ES-I3 (cell line): ENCODE measurements at regions not wholly inside any gene's neighbourhood (a gene's known extent, or its start where the extent isn't known, plus 50 kb on each side); places are given as distances from the start of the nearest gene placed in this dataset.
"Not testable (repeated sequence)": the region's sequence is repeated elsewhere in the genome, so short reads cannot be mapped to it uniquely, and the experiment has no call there.

Experiments
- H3K36me3 ChIP-seq: 2 replicates; pipeline ENCODE4 v1.6.1; 2013; ENCODE audit warnings: mild to moderate bottlenecking, low read length, control low read depth, moderate library complexity; ENCODE audit not compliant: insufficient read depth
- H3K4me1 ChIP-seq: 2 replicates; pipeline ENCODE4 v1.6.1; 2013; ENCODE audit warnings: mild to moderate bottlenecking, control low read depth, low read length; ENCODE audit not compliant: insufficient read depth
- H3K9ac ChIP-seq: 2 replicates; pipeline ENCODE4 v1.6.1; 2013; ENCODE audit warnings: low read depth, mild to moderate bottlenecking, low read length, moderate library complexity
- H3K9me3 ChIP-seq: 2 replicates; pipeline ENCODE4 v1.6.1; 2013; ENCODE audit warnings: mild to moderate bottlenecking, low read length, moderate library complexity; ENCODE audit not compliant: control insufficient read depth, insufficient read depth

DNA sequence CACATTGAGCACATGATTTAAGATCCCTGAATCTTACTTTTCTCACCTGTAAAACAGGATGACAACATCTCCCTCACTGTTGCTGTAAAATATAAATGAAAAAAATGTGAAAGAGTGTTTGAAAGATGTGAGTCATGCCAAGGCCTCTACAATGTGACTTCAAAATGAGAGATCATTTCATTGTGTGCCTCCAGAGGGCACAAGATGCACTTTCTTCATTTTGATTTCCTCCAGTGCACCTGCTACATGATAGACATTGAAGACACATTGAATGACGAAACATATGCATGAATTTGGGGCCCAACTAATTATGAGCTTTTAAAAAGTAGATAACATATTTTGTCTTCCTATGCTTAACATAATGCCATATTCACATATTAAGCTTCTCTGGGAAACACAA lies 170.3 kb downstream of the MOBP start:
- Histone ChIP-seq H3K4me1 (peaks cover 9% of the 10 kb centered on the region), H3K36me3 (no peaks in the 10 kb centered on the region), H3K9ac (no peak overlapping the region), H3K9me3 (no peaks in the 10 kb centered on the region)

DNA sequence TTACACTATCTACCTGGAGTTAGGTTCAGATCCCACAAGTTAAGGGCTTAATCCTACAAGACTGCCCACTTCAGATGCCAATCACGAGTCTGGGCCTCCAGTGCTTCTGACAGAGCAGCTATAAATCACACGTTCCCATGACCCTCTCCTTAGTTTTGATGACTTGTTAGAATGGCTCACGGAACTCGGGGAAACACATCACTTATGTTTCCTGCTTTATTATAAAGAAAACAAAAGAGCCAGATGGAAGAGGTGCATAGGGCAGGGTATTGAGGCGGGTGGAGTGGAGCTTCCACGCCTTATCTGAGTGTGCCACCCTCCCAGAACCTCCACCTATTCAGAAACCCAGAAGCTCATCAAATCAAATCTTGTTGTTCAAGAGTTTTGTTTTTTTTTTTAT lies 170.8 kb downstream of the MOBP start:
- Histone ChIP-seq H3K36me3 (no peaks in the 10 kb centered on the region), H3K9ac (no peak overlapping the region), H3K9me3 (no peaks in the 10 kb centered on the region), H3K4me1 (peaks cover 9% of the 10 kb centered on the region)

DNA sequence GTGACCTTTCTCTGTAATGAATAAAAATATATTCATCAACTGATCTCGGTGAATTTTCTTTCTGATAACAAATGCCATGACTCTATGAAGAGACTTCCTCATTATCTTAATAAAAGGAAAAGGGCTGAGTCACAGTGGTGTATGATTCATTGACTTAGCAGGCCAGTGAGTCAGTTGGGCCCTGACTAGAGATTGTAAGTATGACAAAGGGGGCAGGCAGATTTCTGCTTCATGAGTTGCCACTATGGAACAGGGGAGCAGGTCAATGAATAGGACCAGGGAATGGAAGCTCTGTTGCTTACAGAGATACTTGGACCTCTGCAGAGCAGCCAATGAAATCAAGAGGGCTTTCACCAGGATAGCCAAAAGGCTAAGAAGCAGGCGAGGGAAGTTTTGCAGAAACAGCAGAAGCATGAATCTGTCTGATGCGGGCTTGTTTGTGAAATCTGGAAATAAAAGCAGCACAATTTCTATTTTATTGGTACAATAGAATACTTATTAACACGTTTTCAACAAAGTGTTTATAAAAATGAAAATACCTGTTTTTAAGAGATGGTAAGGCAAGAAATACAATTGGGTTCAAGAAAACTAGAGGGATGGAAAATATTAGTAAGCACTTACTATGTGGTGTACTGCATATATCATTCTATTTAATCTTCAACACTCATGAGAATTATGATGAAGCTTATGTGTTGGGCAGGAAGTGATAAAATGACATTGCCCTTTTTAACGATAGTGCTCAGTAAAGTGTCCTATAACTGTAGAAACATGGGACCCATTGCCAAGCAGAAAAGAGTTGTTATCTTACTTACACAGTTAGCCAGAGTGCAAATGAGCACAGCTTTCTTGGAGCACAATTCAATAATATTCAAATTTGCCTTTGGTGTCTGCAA lies 169.8 kb upstream of the MYRIP start:
- Histone ChIP-seq H3K9me3 (no peaks in the 10 kb centered on the region), H3K36me3 (no peaks in the 10 kb centered on the region), H3K4me1 (peaks cover 9% of the 10 kb centered on the region), H3K9ac (peak overlapping the region; percentile 7; the same call in 1 of the 2 replicates)

DNA sequence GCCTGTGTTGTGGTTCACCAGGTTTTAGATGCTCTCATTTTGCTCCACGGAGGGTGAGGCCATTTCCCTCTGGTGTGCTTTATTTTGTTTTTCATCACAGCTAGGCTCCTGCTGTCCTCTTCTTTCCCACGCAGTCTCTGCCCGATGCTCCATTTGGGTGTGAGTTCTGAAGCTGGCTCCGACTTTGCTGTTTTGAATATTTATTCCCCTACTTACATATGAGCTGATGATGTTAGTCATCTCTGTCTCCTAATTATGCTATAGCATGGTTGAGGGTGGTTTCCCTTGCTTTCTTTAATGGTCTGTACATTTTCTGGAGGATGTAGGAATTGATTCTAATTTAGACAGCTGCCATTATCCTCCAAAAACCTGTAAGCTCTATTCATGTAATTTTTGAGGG lies 168.1 kb upstream of the MYRIP start:
- no peaks in the 10 kb centered on the region for H3K36me3 ChIP-seq
- H3K4me1 ChIP-seq: peaks cover 9% of the 10 kb centered on the region
- no peaks in the 10 kb centered on the region for H3K9me3 ChIP-seq
- H3K9ac ChIP-seq: no peak overlapping the region

DNA sequence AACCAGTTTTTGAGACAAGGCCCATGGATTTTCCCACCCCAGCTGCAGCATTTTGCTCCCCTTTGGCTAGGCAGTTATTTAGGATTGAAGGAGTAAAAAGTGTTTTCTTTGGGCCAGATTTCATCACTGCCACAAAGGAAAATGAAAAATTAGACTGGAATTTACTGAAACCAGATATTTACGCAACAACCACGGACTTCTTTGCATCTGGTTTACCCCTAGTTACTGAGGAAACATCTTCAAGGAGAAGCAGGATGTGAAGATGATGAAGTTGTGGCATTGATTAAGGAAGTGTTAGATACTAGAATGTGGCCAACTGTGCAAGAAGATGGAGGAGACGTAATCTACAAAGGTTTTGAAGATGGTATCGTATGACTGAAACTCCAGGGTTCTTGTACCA lies 165.2 kb upstream of the MYRIP start:
- peaks cover 9% of the 10 kb centered on the region for H3K4me1 ChIP-seq
- peaks cover 12% of the 10 kb centered on the region for H3K9me3 ChIP-seq
- H3K9ac ChIP-seq: no peak overlapping the region
- no peaks in the 10 kb centered on the region for H3K36me3 ChIP-seq

DNA sequence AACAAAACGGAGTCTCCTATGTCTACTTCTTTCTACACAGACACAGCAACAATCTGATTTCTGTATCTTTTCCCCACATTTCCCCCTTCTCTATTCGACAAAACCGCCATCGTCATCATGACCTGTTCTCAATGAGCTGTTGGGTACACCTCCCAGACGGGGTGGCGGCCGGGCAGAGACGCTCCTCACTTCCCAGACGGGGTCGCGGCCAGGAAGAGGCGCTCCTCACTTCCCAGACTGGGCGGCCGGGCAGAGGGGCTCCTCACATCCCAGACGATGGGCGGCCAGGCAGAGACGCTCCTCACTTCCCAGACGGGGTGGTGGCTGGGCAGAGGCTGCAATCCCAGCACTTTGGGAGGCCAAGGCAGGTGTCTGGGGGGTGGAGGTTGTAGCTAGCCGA lies 158.2 kb upstream of the MYRIP start:
- H3K9ac ChIP-seq, H3K4me1 ChIP-seq, H3K36me3 ChIP-seq: not testable (repeated sequence)
- H3K9me3 ChIP-seq: peaks cover 19% of the 10 kb centered on the region

DNA sequence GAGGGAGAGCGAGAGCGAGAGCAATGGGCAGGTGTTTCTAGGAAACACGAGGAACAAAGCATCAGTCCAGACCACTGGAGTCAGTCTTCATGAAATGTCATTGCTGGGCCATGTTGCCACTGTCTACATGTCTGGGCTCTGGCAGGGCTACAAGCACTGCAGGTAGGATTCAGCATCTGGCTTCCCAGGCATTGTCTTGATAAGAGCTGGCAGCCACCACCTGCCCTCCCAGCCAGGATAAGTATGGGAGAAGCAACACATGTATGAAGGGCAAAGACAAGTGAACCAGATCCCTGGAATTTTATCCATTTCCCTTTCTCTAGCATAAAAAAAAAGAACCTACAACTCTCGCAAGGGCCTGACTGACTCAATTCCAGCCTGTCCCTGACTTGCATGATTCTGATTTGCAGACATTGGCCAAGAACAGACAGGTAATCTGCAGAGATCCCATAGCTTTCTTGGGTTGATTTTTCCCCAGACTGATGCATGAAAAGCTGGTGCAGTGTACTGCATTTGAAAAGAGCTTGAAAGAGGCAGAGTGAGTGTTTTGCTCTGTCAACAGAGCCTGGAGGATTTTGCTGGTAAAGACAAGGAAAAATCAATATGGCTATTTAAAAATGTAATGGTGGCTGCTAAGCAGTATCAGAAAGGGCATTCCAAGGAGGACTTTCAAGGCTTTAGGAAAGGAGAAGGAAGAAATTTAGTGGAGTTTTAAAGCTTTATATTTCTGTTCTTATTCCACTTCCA lies 157.2 kb upstream of the MYRIP start:
- H3K9me3 ChIP-seq: peaks cover 19% of the 10 kb centered on the region
- H3K36me3 ChIP-seq: no peaks in the 10 kb centered on the region; the same call in 1 of the 2 replicates
- H3K9ac ChIP-seq: no peak overlapping the region
- H3K4me1 ChIP-seq: no peaks in the 10 kb centered on the region

DNA sequence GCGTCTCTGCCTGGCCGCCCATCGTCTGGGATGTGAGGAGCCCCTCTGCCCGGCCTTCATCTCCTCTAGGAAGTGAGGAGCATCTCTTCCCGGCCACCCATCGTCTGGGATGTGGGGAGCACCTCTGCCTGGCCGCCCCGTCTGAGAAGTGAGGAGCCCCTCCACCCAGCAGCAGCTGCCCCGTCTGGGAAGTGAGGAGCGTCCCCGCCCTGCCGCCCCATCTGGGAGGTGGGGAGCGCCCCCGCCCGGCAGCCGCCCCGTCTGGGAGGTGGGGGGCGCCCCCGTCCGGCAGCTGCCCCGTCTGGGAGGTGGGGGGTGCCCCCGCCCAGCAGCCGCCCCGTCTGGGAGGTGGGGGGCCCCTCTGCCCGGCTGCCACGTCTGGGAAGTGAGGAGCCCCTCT lies 153.7 kb upstream of the MYRIP start:
- H3K36me3 ChIP-seq, H3K4me1 ChIP-seq: not testable (repeated sequence)

DNA sequence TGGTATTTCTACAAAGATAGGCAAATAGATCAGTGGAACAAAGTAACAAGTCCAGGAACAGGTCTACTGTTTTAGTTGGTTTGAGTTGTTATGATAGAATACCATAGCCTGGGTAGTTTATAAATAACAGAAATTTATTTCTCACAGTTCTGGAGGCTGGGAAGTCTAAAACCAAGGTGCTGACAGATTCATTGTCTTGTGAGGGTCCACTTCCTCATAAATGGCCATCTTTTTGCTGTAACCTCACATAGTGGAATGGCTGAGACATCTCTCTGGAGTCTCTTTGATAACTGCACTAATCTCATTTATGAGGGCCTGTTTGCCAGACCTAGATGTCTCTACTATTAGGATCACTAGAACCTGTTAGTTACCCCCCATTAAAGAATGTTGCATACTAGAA lies 152.3 kb upstream of the MYRIP start:
- H3K9me3 ChIP-seq: peaks cover 3% of the 10 kb centered on the region
- no peaks in the 10 kb centered on the region; the same call in 1 of the 2 replicates for H3K36me3 ChIP-seq
- no peaks in the 10 kb centered on the region for H3K4me1 ChIP-seq
- no peak overlapping the region for H3K9ac ChIP-seq

More for the DNA sequence above, 153.7 kb upstream of the MYRIP start:
- not testable (repeated sequence) for H3K9ac ChIP-seq, H3K9me3 ChIP-seq

DNA sequence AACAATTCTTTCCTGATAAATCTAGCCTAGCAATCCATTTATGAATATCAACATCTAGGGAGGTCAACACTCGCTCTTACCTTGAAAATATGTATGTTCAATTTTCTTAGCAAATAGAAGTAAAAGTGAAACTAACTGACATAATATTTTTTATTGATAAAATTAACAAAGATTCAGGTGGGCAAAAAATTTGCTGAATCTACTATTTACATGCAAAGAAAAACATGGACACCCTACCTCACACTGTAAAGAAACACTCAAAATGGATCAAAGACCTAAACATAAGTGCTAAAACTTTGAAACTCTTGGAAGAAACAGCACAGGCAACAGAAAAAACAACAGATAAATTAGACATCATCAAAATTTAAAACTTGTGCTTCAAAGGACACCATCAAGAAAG lies 151.6 kb upstream of the MYRIP start:
- no peaks in the 10 kb centered on the region for H3K4me1 ChIP-seq
- H3K9me3 ChIP-seq: peaks cover 3% of the 10 kb centered on the region
- H3K9ac ChIP-seq: no peak overlapping the region
- H3K36me3 ChIP-seq: no peaks in the 10 kb centered on the region

DNA sequence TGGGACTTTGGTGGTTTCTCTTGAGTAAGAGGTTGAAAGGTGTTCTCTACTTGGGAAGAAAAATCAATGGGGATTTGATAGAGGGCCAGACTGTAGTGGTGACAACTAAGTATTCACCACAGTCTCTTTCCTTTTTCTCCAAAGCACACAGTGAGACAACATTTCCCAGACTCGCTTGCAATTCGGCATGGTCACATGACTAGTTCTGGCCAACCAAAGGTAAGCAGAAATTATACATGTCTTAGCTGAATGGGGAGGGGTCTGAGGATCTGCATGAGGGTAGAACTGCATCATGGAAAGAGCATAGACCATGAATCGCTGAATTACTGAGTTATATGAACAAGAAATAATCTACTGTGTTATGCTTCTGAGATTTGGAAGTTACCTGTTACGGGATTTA lies 144.5 kb upstream of the MYRIP start:
- no peaks in the 10 kb centered on the region for H3K36me3 ChIP-seq
- H3K9ac ChIP-seq: no peak overlapping the region
- no peaks in the 10 kb centered on the region for H3K4me1 ChIP-seq
- no peaks in the 10 kb centered on the region; the same call in 1 of the 2 replicates for H3K9me3 ChIP-seq

DNA sequence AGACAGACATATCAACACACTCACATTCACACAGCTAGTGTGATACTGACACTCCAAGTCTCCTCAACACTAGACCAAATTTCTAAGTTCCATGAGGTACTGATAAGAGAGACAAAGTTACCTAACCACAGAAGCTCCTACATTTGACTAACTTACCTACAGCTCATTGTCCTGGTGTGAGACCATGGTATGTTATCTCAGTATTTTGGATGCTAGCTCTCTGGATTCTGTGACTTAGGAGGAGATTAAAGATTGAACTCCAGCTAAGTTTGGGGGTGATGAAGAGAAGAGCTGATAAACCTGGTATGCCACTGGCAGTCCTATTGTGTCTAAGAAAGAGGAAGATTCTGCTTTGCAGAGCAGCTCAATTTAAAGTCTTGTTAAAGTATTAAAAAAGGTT lies 144.0 kb upstream of the MYRIP start:
- no peaks in the 10 kb centered on the region for H3K4me1 ChIP-seq
- H3K9me3 ChIP-seq: no peaks in the 10 kb centered on the region; the same call in 1 of the 2 replicates
- no peak overlapping the region for H3K9ac ChIP-seq
- H3K36me3 ChIP-seq: no peaks in the 10 kb centered on the region

DNA sequence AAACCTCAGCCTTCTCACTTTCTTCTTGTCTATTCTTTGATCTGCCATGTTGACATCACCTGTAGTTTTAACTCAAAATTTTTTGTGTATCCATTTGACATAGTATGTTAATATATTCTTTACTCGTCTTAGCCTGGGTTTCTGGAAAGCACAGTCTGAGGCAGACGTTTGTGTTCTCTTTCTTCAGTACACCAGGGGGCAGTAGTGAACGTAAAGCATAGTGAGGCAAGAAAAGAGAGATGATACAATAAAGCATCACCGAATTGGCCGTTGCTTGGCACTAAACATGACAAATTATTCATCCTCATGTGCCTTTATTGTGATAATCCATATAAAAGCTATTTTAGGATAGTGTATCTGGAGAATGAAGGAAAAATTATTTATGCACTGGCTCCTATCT lies 141.0 kb upstream of the MYRIP start:
- Histone ChIP-seq H3K9me3 (no peaks in the 10 kb centered on the region), H3K36me3 (no peaks in the 10 kb centered on the region), H3K9ac (no peak overlapping the region), H3K4me1 (no peaks in the 10 kb centered on the region)

DNA sequence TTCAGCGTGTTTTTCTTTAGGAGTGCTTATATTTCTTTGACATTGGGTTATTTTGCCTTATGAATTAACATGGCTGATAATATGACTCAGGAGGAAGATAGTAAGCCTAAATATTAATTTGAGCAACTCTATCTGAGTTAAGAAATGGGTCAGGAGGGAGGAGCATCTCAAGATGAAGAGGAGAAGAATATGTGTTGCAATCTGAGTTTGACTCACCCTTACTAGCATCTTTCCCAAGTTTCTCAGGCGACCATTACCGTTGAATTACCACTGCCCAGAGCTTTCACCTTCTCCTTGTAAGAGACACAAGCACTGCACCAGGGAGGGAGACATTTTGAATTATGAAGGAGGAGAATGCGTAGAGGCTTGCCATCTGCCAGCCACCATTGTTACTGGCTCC lies 138.3 kb upstream of the MYRIP start:
- H3K9ac ChIP-seq: no peak overlapping the region
- no peaks in the 10 kb centered on the region for H3K4me1 ChIP-seq
- no peaks in the 10 kb centered on the region for H3K9me3 ChIP-seq
- no peaks in the 10 kb centered on the region for H3K36me3 ChIP-seq

DNA sequence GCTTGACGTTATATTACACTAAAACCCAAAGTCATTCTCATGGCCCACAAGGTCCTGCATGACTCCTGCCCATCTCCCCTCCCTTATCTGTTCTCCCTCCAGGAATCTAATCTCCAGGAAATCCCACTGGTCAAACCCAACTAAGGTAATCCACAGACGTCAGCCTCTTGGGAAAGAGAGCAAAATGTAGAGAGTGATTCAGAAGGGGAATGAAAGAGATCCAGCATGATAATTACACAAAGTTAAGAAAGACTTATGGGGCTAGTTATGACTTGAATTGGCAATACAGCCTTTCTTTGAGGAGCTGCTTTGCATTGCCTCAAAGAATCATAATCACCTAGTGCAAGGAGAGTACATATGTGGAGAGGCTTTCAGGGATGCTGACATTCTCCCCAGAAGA lies 137.8 kb upstream of the MYRIP start:
- Histone ChIP-seq H3K4me1 (no peaks in the 10 kb centered on the region), H3K9me3 (no peaks in the 10 kb centered on the region)

More for the DNA sequence above, 137.8 kb upstream of the MYRIP start:
- H3K9ac ChIP-seq: no peak overlapping the region
- no peaks in the 10 kb centered on the region for H3K36me3 ChIP-seq
